Stimulated activated CD4-positive, alpha-beta T cell treated with anti-CD3 and anti-CD28 coated beads, Interleukin-12 subunit alpha, Interleukin-12 subunit beta, amount 100 ng/mL, for 48 hours (primary cell): ENCODE measurements at regions not wholly inside any gene's neighbourhood (a gene's known extent, or its start where the extent isn't known, plus 50 kb on each side); places are given as distances from the start of the nearest gene placed in this dataset.

Experiments used
- DNase-seq, 3 donors: peaks; one replicate each; pipeline ENCODE4 v3.0.0-alpha.2; 2020; ENCODE audit warnings: low read depth in 2 of 3, low spot score in 1 of 3

DNA sequence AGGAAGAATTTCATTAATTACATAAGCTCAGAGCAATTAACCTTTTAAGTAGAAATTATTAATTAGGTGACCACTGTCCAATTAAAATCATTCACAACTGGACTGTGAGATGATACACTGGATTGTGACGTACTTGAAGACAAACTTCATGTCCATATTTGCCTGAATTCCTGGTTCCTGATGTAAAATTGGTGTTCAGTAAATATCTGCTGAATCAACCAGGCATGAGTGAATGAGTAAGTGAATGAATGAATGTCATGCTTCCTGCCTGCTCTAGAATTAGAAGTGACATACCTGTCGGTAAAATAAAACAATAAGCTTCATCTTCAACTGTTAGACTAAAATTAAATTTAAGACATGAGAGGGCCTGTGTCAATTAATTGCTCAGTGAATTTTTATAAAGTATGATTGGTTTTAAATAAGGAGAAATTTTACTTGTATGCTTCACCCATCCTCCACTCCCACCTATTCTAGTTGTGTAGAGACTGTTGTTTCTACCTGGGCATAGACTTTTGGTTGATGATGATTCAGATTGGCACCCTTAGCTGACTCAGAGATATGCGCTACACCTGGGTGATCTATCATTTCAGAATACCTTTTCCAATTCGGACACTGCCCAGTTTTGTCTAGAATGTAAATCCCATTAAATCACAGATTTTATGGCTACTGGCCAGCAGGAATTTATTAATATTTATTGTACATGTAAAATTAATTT is 56.9 kb upstream of the PTGS2 start:
- DNase-seq, result no peak

DNA sequence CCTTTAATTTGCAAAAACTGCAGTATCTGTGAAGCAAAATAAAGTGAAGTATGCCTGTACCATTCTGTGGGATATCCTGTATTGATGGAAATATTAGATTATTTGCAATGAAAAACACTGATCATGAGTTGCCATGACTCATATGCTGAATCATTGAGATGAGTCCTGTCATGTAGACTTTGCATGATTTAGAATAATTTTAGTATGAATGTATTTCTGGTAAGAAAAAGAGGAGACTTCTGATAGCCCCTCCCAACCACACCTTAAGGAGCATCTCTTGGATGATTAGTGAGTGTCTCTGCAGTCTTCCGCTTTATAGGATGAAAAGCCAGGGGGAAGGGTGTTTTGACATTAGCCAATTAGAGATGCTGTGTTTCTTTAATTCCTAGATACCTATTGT is 55.2 kb upstream of the PTGS2 start:
- no peak for DNase-seq

DNA sequence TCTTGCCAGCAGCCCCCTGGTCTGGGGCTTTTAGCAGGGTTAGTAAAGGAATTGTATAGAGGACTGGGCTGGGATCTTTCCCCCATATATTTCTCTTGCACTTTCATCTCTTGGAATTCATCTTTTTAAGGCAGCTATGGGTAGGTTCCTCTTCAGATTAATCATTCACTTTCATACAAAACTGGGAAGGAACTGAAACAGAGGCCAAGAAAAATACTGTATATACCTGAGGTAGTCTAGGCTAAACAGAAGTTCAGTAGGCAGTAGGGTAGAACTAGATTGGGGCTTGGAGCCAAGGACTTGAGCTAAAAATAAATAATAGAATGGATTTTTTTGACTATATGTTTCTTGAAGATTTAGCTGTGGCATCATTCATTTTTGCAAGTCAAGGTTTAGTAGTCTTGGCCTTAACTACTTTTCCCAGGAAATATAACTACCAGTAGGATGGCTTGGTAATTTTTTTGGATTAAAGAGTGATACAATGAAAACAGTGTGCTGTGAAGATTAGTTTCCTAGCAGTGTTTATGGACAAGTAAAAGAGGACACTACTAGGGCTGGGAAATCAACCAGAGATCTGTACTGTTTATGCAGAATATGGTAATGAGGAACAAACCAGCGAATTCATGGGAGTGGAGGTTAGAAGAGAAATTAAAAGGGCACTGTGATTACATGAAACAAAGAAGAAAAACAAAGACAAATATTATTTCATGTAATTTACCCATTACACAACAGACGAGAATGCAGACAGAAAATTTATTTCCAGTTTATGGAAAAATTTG is 50.9 kb upstream of the PTGS2 start:
- no peak for DNase-seq
